ENCODE measurements at regions not wholly inside any gene's neighbourhood (a gene's known extent, or its start where the extent isn't known, plus 50 kb on each side); places are given as distances from the start of the nearest gene placed in this dataset.

GRCh38 chr4:155512817-155513216, 136.1 kb upstream of the MAP9 start:
- Histone ChIP-seq H3K27me3 (replicated peaks; ENCODE audit: insufficient read depth, low read depth, low read length, poor library complexity) (no peaks in the 10 kb centered on the region), H3K4me3 (ENCODE audit: low read depth, low read length, poor library complexity, severe bottlenecking) (no peak overlapping the region), H3K36me3 (ENCODE audit: insufficient read depth, low read length, poor library complexity, severe bottlenecking) (no peaks in the 10 kb centered on the region), H3K27ac (ENCODE audit: low read depth, low read length, poor library complexity, severe bottlenecking) (no peak overlapping the region), H3K9me3 (ENCODE audit: low read depth, low read length, poor library complexity, severe bottlenecking) (no peaks in the 10 kb centered on the region), H3K4me1 (ENCODE audit: insufficient read depth, low read length, poor library complexity, severe bottlenecking) (no peaks in the 10 kb centered on the region)
- POLR2A ChIA-PET (ENCODE audit: low non-redundant PET), result no interaction called here
- intact Hi-C loops (cut with micrococcal nuclease; ENCODE audit: unreplicated experiment), result no loop called here
- CTCF ChIA-PET, result no interaction called here
- DNase-seq (ENCODE audit: low spot score), result no peak
- BruUV-seq (replicated peaks), result no TSS peak
- TF ChIP-seq CTCF (conservative IDR thresholded peaks at IDR 0.05; ENCODE audit: low read depth, low read length) (no peak), EZH2 (IDR thresholded peaks at IDR 0.05; ENCODE audit: borderline replicate concordance, low read depth, low read length, poor library complexity, severe bottlenecking) (no peak)

DNA sequence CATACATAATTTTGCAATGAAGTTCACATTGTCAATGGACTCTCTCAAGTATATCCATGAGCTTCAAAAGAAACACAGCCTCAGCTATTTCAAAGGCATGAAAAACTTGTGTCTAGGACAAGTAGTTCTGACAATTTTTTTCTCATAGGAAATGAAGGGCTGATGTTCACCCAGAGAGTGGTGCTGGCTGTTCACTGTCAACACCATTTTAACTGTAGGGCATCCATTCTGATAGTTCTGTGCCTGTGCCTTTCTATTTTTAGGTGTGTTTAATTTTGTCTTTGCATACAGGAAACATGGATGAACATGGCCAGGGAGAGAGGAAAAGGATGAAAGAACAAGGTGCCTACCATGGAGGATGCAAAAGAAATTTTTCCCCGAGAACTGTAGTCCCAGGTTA, 135.3 kb upstream of the MAP9 start:
- intact Hi-C loops (cut with micrococcal nuclease; ENCODE audit: unreplicated experiment), result no loop called here
- Histone ChIP-seq H3K36me3 (ENCODE audit: insufficient read depth, low read length, poor library complexity, severe bottlenecking) (no peaks in the 10 kb centered on the region), H3K27ac (ENCODE audit: low read depth, low read length, poor library complexity, severe bottlenecking) (no peak overlapping the region), H3K9me3 (ENCODE audit: low read depth, low read length, poor library complexity, severe bottlenecking) (no peaks in the 10 kb centered on the region), H3K4me1 (ENCODE audit: insufficient read depth, low read length, poor library complexity, severe bottlenecking) (no peaks in the 10 kb centered on the region), H3K27me3 (replicated peaks; ENCODE audit: insufficient read depth, low read depth, low read length, poor library complexity) (no peaks in the 10 kb centered on the region), H3K4me3 (ENCODE audit: low read depth, low read length, poor library complexity, severe bottlenecking) (no peak overlapping the region)
- no TSS peak for BruUV-seq (replicated peaks)
- DNase-seq (ENCODE audit: low spot score), result no peak
- POLR2A ChIA-PET (ENCODE audit: low non-redundant PET), result no interaction called here
- TF ChIP-seq CTCF (conservative IDR thresholded peaks at IDR 0.05; ENCODE audit: low read depth, low read length), result no peak
- TF ChIP-seq EZH2 (IDR thresholded peaks at IDR 0.05; ENCODE audit: borderline replicate concordance, low read depth, low read length, poor library complexity, severe bottlenecking), result no peak
- CTCF ChIA-PET, result no interaction called here

GRCh38 chr4:155510771-155511170, 134.0 kb upstream of the MAP9 start:
- POLR2A ChIA-PET (ENCODE audit: low non-redundant PET), result no interaction called here
- H3K36me3 ChIP-seq (ENCODE audit: insufficient read depth, low read length, poor library complexity, severe bottlenecking), result no peaks in the 10 kb centered on the region
- H3K4me1 ChIP-seq (ENCODE audit: insufficient read depth, low read length, poor library complexity, severe bottlenecking), result no peaks in the 10 kb centered on the region
- CTCF ChIA-PET, result no interaction called here
- intact Hi-C loops (cut with micrococcal nuclease; ENCODE audit: unreplicated experiment), result no loop called here
- TF ChIP-seq CTCF (conservative IDR thresholded peaks at IDR 0.05; ENCODE audit: low read depth, low read length) (no peak), EZH2 (IDR thresholded peaks at IDR 0.05; ENCODE audit: borderline replicate concordance, low read depth, low read length, poor library complexity, severe bottlenecking) (no peak)
- H3K4me3 ChIP-seq (ENCODE audit: low read depth, low read length, poor library complexity, severe bottlenecking), result no peak overlapping the region
- BruUV-seq (replicated peaks), result no TSS peak
- no peak for DNase-seq (ENCODE audit: low spot score)
- no peaks in the 10 kb centered on the region for H3K27me3 ChIP-seq (replicated peaks; ENCODE audit: insufficient read depth, low read depth, low read length, poor library complexity)
- no peak overlapping the region for H3K27ac ChIP-seq (ENCODE audit: low read depth, low read length, poor library complexity, severe bottlenecking)
- H3K9me3 ChIP-seq (ENCODE audit: low read depth, low read length, poor library complexity, severe bottlenecking), result no peaks in the 10 kb centered on the region
